Mesendoderm (in vitro differentiated cells): ENCODE measurements at regions not wholly inside any gene's neighbourhood (a gene's known extent, or its start where the extent isn't known, plus 50 kb on each side); places are given as distances from the start of the nearest gene placed in this dataset.

Experiments
- DNase-seq: peaks from one replicate; pipeline ENCODE4 v3.0.0; 2013
- H2AK5ac ChIP-seq: 2 replicates; pipeline ENCODE4 v1.6.1; 2013; ENCODE audit warnings: low read length, inconsistent platforms
- H2BK120ac ChIP-seq: 2 replicates; pipeline ENCODE4 v1.6.1; 2013; ENCODE audit warnings: low read depth, mild to moderate bottlenecking, low read length, moderate library complexity, mixed read lengths
- H2BK15ac ChIP-seq: replicated peaks from 2 replicates; pipeline ENCODE4 v1.6.1; 2013; ENCODE audit warnings: low read depth, mild to moderate bottlenecking, moderate library complexity
- H2BK5ac ChIP-seq: 2 replicates; pipeline ENCODE4 v1.6.1; 2013; ENCODE audit warnings: low read length, inconsistent platforms
- H3K18ac ChIP-seq: 2 replicates; pipeline ENCODE4 v1.6.1; 2013; ENCODE audit warnings: mild to moderate bottlenecking, low read length, mixed read lengths
- H3K23ac ChIP-seq: one replicate; pipeline ENCODE4 v1.6.1; 2013; ENCODE audit warnings: low read length
- H3K27ac ChIP-seq: 2 replicates; pipeline ENCODE4 v1.5.1; 2013; ENCODE audit warnings: low read depth, mild to moderate bottlenecking, inconsistent platforms, low read length, moderate library complexity
- H3K27me3 ChIP-seq: 2 replicates; pipeline ENCODE4 v1.6.1; 2013; ENCODE audit warnings: low read length, control low read depth, mild to moderate bottlenecking, inconsistent platforms; ENCODE audit not compliant: insufficient read depth, poor library complexity
- H3K36me3 ChIP-seq: 2 replicates; pipeline ENCODE4 v1.6.1; 2013; ENCODE audit warnings: low read length, inconsistent platforms; ENCODE audit not compliant: control insufficient read depth, insufficient read depth
- H3K4ac ChIP-seq: one replicate; pipeline ENCODE4 v1.6.1; 2013; ENCODE audit warnings: low read depth, mild to moderate bottlenecking, low read length, moderate library complexity
- H3K4me1 ChIP-seq: 2 replicates; pipeline ENCODE4 v1.6.1; 2013; ENCODE audit warnings: low read depth, low read length, inconsistent platforms; ENCODE audit not compliant: control insufficient read depth
- H3K4me2 ChIP-seq: 2 replicates; pipeline ENCODE4 v1.6.1; 2013; ENCODE audit warnings: low read length
- H3K4me3 ChIP-seq: 2 replicates; pipeline ENCODE4 v1.5.1; 2013; ENCODE audit warnings: mild to moderate bottlenecking, low read length
- H3K56ac ChIP-seq: one replicate; pipeline ENCODE4 v1.6.1; 2013; ENCODE audit warnings: low read length
- H3K79me1 ChIP-seq: 2 replicates; pipeline ENCODE4 v1.6.1; 2013; ENCODE audit warnings: low read length, inconsistent platforms
- H3K79me2 ChIP-seq: 2 replicates; pipeline ENCODE4 v1.6.1; 2013; ENCODE audit warnings: mild to moderate bottlenecking, low read length; ENCODE audit not compliant: control insufficient read depth, insufficient read depth
- H3K9ac ChIP-seq: 2 replicates; pipeline ENCODE4 v1.6.1; 2013; ENCODE audit warnings: low read length, inconsistent platforms
- H4K5ac ChIP-seq: one replicate; pipeline ENCODE4 v1.6.1; 2013; ENCODE audit warnings: low read length
- H4K8ac ChIP-seq: one replicate; pipeline ENCODE4 v1.6.1; 2013; ENCODE audit warnings: low read depth, mild to moderate bottlenecking, control low read depth, low read length, moderate library complexity
- WGBS: extraction: QIAGEN DNeasy Blood & Tissue Kit; methylation state at CpG from one replicate; pipeline ENCODE4 v1.1.7; 2013; ENCODE audit warnings: low lambda C conversion rate, missing lambda C conversion rate; ENCODE audit not compliant: insufficient coverage; ENCODE audit errors: extremely low coverage; 5-methylcytosine and 5-hydroxymethylcytosine counted together

- H3K56ac ChIP-seq, result no peak overlapping the region
- H3K27ac ChIP-seq, result no peak overlapping the region
- no peaks in the 10 kb centered on the region for H3K79me1 ChIP-seq
- H4K8ac ChIP-seq, result no peak overlapping the region
- no peak overlapping the region for H2BK120ac ChIP-seq
- H3K36me3 ChIP-seq, result no peaks in the 10 kb centered on the region
- H2BK15ac ChIP-seq, result no peak overlapping the region
- no peak overlapping the region for H2AK5ac ChIP-seq
- H3K4me3 ChIP-seq, result no peak overlapping the region
- no peak overlapping the region for H3K4me2 ChIP-seq
- WGBS, result no CpG with 5 or more reads among the region's 2 CpGs
- H3K4me1 ChIP-seq, result no peaks in the 10 kb centered on the region
- H3K18ac ChIP-seq, result no peak overlapping the region
- H3K23ac ChIP-seq, result no peak overlapping the region
- H3K79me2 ChIP-seq, result no peaks in the 10 kb centered on the region
- no peak overlapping the region for H3K9ac ChIP-seq
- DNase-seq, result no peak
- no peak overlapping the region for H4K5ac ChIP-seq
- H3K27me3 ChIP-seq, result no peaks in the 10 kb centered on the region
- no peak overlapping the region for H2BK5ac ChIP-seq
- H3K4ac ChIP-seq, result no peak overlapping the region
These were observed 66.9 kb upstream of the SLIT3 start for GRCh38 chr5:169367861-169368260.

DNA sequence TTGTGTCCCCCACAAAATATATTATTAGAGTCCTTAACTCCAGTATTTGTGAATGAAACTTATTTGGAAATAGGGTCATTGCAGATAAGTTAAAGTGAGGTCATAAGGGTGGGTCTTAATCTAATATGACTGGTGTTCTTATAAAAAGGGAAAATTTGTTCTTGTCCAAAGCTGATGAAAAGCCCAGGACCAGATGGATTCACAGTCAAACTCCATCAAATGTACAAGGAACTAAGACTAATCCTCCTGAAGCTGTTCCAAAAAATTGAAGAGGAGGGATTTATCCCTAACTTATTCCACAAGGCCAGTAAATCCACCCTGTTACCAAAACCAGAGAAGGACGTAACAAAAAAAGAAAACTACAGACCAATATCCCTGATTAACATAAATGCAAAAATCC, 56.4 kb upstream of the SLIT3 start:
- H3K79me1 ChIP-seq, result no peaks in the 10 kb centered on the region
- no peak overlapping the region for H3K4me2 ChIP-seq
- no peak overlapping the region for H3K4ac ChIP-seq
- H2AK5ac ChIP-seq, result no peak overlapping the region
- no peak overlapping the region for H3K27ac ChIP-seq
- no peak overlapping the region for H2BK15ac ChIP-seq
- H2BK5ac ChIP-seq, result no peak overlapping the region
- H2BK120ac ChIP-seq, result no peak overlapping the region
- no peak overlapping the region for H3K18ac ChIP-seq
- H3K36me3 ChIP-seq, result no peaks in the 10 kb centered on the region
- H3K79me2 ChIP-seq, result no peaks in the 10 kb centered on the region
- no peak overlapping the region for H4K8ac ChIP-seq
- H3K56ac ChIP-seq, result no peak overlapping the region
- no peaks in the 10 kb centered on the region for H3K27me3 ChIP-seq
- H4K5ac ChIP-seq, result no peak overlapping the region
- H3K4me3 ChIP-seq, result no peak overlapping the region
- no peaks in the 10 kb centered on the region for H3K4me1 ChIP-seq
- H3K23ac ChIP-seq, result no peak overlapping the region
- WGBS, result no CpG with 5 or more reads among the region's 1 CpG
- no peak for DNase-seq
- H3K9ac ChIP-seq, result no peak overlapping the region

DNA sequence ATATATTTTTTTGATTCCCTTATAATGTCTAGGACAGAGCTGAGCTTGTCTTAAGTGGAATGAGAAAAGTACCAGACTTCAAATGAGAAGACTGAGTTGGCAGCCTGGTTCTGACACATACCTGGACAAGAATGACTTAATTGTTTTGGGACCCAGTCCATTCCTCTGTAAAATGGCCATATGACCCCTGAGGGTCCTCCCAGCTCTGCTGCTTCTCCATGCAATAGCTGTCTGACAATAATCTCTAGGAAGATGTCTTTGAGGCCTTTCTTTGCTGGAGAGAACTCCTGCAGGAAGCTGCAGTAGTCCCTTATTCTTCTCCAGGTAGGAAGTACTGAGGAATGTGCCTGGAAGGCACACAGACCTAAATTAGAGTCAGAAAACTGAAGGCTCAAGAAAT, 55.9 kb upstream of the SLIT3 start:
- Histone ChIP-seq H3K56ac (no peak overlapping the region), H3K4me2 (no peak overlapping the region), H3K27me3 (no peaks in the 10 kb centered on the region), H3K4me1 (no peaks in the 10 kb centered on the region), H3K36me3 (no peaks in the 10 kb centered on the region), H2BK120ac (no peak overlapping the region), H2BK15ac (no peak overlapping the region), H4K8ac (no peak overlapping the region), H3K18ac (no peak overlapping the region), H3K27ac (no peak overlapping the region), H2AK5ac (no peak overlapping the region), H3K4me3 (no peak overlapping the region), H3K79me1 (no peaks in the 10 kb centered on the region), H4K5ac (no peak overlapping the region), H3K79me2 (no peaks in the 10 kb centered on the region), H3K23ac (no peak overlapping the region), H2BK5ac (no peak overlapping the region), H3K4ac (no peak overlapping the region), H3K9ac (no peak overlapping the region)
- no peak for DNase-seq

- H3K4me2 ChIP-seq, result no peak overlapping the region
- WGBS, result no CpG with 5 or more reads among the region's 1 CpG
These were observed 55.2 kb upstream of the SLIT3 start for GRCh38 chr5:169356181-169356580.

DNA sequence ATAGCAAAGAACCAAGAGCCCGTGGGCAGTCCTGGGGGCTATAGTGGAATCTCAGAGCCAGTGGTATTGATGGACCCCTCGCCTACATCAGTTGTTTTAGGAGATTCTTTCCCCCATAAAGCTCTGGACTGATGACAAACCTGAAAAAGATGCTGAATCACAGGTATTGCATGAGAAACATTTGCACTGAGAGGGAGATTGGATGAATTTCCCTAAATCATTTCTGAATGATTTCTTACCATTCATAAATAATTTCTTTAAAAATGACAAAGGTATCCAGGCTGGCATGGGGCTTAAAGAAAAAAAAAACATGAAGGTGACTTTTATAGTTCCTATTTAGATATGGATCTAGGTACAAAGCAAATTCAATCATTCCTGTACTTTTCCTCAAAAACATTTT, 54.0 kb upstream of the SLIT3 start:
- DNase-seq, result no peak
- H3K18ac ChIP-seq, result no peak overlapping the region
- H3K4ac ChIP-seq, result no peak overlapping the region
- H3K79me1 ChIP-seq, result no peaks in the 10 kb centered on the region
- no peak overlapping the region for H4K5ac ChIP-seq
- H3K4me2 ChIP-seq, result no peak overlapping the region
- no CpG with 5 or more reads among the region's 2 CpGs for WGBS
- H3K36me3 ChIP-seq, result no peaks in the 10 kb centered on the region
- H3K27ac ChIP-seq, result no peak overlapping the region
- H3K4me1 ChIP-seq, result no peaks in the 10 kb centered on the region
- no peak overlapping the region for H2BK120ac ChIP-seq
- H4K8ac ChIP-seq, result no peak overlapping the region
- no peak overlapping the region for H2BK5ac ChIP-seq
- no peak overlapping the region for H3K9ac ChIP-seq
- H3K56ac ChIP-seq, result no peak overlapping the region
- no peak overlapping the region for H2AK5ac ChIP-seq
- H3K79me2 ChIP-seq, result no peaks in the 10 kb centered on the region
- no peak overlapping the region for H3K4me3 ChIP-seq
- H2BK15ac ChIP-seq, result no peak overlapping the region
- no peaks in the 10 kb centered on the region for H3K27me3 ChIP-seq
- H3K23ac ChIP-seq, result no peak overlapping the region

More at GRCh38 chr5:169356181-169356580, 55.2 kb upstream of the SLIT3 start:
- Histone ChIP-seq H3K79me2 (no peaks in the 10 kb centered on the region), H3K56ac (no peak overlapping the region), H2BK5ac (no peak overlapping the region), H3K23ac (no peak overlapping the region), H3K18ac (no peak overlapping the region), H3K79me1 (no peaks in the 10 kb centered on the region), H2BK120ac (no peak overlapping the region), H2BK15ac (no peak overlapping the region), H3K4me1 (no peaks in the 10 kb centered on the region), H4K8ac (no peak overlapping the region), H3K36me3 (no peaks in the 10 kb centered on the region), H4K5ac (no peak overlapping the region), H3K27me3 (no peaks in the 10 kb centered on the region), H3K4me3 (no peak overlapping the region), H3K27ac (no peak overlapping the region), H3K4ac (no peak overlapping the region), H2AK5ac (no peak overlapping the region), H3K9ac (no peak overlapping the region)
- no peak for DNase-seq

- Histone ChIP-seq H2BK120ac (no peak overlapping the region), H3K79me1 (no peaks in the 10 kb centered on the region), H3K56ac (no peak overlapping the region), H3K9ac (no peak overlapping the region), H3K23ac (no peak overlapping the region), H3K36me3 (no peaks in the 10 kb centered on the region), H2BK5ac (no peak overlapping the region), H3K27ac (no peak overlapping the region), H3K4me2 (no peak overlapping the region), H2BK15ac (no peak overlapping the region), H3K4me3 (no peak overlapping the region), H3K27me3 (no peaks in the 10 kb centered on the region), H3K79me2 (no peaks in the 10 kb centered on the region), H3K18ac (no peak overlapping the region), H3K4ac (no peak overlapping the region), H4K8ac (no peak overlapping the region), H3K4me1 (no peaks in the 10 kb centered on the region), H2AK5ac (no peak overlapping the region), H4K5ac (no peak overlapping the region)
- DNase-seq, result no peak
- no CpG with 5 or more reads among the region's 1 CpG for WGBS
These were observed 53.3 kb upstream of the SLIT3 start for GRCh38 chr5:169354263-169354662.
